ENCODE measurements at regions not wholly inside any gene's neighbourhood (a gene's known extent, or its start where the extent isn't known, plus 50 kb on each side); places are given as distances from the start of the nearest gene placed in this dataset.

- TF ChIP-seq CTCF (IDR thresholded peaks at IDR 0.05; ENCODE audit: poor library complexity, severe bottlenecking) (no peak), EZH2 (IDR thresholded peaks at IDR 0.05; ENCODE audit: borderline replicate concordance, insufficient read depth, low read length, poor library complexity, severe bottlenecking) (no peak), POLR2AphosphoS5 (IDR thresholded peaks at IDR 0.05) (no peak), RAD21 (conservative IDR thresholded peaks at IDR 0.05) (no peak), REST (IDR thresholded peaks at IDR 0.05; ENCODE audit: borderline replicate concordance) (no peak)
Observed at GRCh38 chr14:57122129-57122528, 146.6 kb downstream of the EXOC5 start.

All from neural cell (in vitro differentiated cells).